CD4-positive, alpha-beta T cell treated with Interferon alpha-2 for 1 hour (primary cell): ENCODE measurements at regions not wholly inside any gene's neighbourhood (a gene's known extent, or its start where the extent isn't known, plus 50 kb on each side); places are given as distances from the start of the nearest gene placed in this dataset.
"Not testable (repeated sequence)": the region's sequence is repeated elsewhere in the genome, so short reads cannot be mapped to it uniquely, and the experiment has no call there.

Experiments used
- DNase-seq, 2 donors: peaks; one replicate each; pipeline ENCODE4 v3.0.0-alpha.2; 2020 to 2022

- DNase-seq: no peak
Observed at GRCh38 chr2:134041877-134042276, 212.0 kb upstream of the MGAT5 start.

DNA sequence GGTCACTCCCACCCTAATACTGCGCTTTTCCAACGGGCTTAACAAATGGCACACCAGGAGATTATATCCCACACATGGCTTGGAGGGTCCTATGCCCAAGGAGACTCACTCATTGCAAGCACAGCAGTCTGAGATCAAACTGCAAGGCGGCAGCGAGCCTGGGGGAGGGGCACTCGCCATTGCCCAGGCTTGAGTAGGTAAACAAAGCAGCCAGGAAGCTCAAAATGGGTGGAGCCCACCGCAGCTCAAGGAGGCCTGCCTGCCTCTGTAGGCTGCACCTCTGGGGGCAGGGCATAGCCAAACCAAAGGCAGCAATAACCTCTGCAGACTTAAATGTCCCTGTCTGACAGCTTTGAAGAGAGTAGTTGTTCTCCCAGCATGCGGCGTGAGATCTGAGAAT lies 210.8 kb upstream of the MGAT5 start:
- DNase-seq: not testable (repeated sequence)

DNA sequence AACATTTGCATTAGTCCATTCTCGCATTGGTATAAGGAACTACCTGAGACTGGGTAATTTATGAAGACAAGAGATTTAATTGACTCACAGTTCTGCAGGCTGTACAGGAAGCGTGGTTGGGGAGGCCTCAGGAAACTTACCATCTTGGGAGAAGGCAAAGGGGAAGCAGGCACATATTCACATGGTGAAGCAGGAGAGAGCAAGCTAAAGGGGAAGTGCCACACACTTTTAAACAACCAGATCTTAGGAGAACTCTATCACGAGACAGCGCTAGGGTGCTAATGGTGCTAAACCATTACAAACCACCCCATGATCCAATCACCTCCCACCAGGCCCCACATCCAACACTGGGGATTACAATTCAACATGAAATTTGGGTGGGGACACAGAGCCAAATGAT lies 201.7 kb upstream of the MGAT5 start:
- DNase-seq: no peak

DNA sequence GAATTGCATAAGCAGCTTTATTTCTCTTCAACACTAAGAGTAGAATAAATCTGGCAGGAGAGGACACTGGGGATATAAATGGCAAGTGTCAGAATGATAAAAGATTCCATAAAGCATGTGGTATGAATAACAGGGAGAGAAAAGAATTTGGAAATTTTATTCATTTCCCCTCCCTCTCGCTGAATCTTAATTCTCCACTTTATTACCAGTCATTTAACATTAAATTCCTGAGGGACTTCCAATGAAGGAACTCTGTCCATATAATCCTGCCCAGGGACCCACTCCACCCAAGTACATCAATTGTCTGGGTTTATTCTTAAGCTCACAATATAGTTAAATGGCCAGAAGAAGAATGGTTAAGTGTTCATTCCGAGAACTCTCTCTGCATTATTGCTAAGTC lies 197.7 kb upstream of the MGAT5 start:
- no peak for DNase-seq

GRCh38 chr2:134061066-134061465 lies 192.8 kb upstream of the MGAT5 start:
- DNase-seq: peak in 1 of 2 donors; percentile 41

DNA sequence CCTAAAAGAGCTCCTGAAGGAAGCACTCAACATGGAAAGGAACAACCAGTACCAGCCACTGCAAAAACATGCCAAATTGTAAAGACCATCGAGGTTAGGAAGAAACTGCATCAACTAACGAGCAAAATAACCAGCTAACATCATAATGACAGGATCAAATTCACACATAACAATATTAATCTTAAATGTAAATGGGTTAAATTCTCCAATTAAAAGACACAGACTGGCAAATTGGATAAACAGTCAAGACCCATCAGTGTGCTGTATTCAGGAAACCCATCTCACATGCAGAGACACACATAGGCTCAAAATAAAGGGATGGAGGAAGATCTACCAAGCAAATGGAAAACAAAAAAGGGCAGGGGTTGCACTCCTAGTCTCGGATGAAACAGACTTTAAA lies 191.6 kb upstream of the MGAT5 start:
- not testable (repeated sequence) for DNase-seq

DNA sequence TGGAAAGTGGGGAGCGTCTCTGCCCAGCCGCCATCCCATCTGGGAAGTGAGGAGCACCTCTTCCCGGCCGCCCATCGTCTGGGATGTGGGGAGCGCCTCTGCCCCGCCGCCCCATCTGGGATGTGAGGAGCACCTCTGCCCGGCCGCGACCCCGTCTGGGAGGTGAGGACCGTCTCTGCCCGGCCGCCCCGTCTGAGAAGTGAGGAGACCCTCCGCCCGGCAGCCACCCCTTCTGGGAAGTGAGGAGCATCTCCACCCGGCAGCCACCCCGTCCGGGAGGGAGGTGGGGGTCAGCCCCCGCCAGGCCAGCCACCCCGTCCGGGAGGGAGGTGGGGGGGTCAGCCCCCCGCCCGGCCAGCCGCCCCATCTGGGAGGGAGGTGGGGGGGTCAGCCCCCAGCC lies 190.0 kb upstream of the MGAT5 start:
- DNase-seq: not testable (repeated sequence)

- no peak for DNase-seq
Observed at GRCh38 chr2:134070281-134070741, 183.6 kb upstream of the MGAT5 start.

DNA sequence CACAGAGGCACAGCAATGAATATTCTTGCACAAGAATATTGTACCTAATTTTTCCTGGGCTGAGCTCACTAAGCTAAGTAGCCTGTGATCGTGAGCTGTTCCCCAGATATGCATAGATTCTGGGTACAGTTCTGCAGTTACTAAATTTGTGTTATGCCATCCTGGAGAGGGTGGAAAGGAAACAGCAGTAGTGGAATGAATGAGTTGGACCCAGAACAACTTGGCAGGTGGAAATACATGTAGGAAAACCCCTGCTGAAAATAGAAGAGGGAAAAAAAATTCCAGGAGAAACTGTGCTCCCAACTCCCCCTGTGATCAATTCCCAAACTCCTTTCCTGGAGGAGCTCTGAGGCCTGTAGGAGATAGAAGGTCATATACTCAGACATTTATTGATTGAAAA lies 181.5 kb upstream of the MGAT5 start:
- DNase-seq: no peak

DNA sequence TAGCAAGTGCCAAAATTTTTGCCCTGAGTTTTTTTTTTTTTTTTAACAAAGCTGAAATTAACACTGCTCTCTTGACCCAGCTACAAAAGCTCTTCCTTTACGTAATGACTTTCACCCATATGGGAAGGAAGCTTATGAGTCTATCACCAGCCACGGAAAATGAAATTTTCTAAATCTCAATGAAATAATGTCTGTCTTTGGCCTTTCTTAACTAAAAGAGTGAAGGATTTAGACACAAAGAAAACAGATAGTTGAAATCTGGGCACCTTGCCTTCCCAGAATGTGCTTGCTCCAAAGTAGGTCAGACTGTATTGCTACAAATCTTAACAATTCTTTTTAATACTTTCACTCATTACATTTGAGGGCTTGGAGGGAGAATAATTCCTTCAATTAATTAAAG lies 180.8 kb upstream of the MGAT5 start:
- DNase-seq: no peak

DNA sequence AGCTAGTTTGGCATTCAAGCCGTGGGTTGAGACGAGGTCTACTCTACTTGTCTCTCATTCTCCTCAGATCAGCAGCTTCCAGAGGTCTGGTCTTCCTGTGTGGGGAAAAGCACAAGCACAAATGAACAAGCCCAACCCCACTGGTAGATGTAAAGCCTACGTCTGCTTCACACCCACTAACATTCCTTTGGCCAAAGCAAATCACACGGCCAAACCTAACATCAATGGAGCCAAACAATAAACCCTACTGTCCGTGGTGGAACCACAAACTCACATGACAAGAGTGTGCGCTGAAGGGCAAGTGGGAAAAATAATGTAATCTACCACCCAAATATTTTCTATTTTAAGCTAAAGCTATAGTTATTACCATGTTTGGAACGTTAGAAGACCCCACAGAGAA lies 179.3 kb upstream of the MGAT5 start:
- no peak for DNase-seq

DNA sequence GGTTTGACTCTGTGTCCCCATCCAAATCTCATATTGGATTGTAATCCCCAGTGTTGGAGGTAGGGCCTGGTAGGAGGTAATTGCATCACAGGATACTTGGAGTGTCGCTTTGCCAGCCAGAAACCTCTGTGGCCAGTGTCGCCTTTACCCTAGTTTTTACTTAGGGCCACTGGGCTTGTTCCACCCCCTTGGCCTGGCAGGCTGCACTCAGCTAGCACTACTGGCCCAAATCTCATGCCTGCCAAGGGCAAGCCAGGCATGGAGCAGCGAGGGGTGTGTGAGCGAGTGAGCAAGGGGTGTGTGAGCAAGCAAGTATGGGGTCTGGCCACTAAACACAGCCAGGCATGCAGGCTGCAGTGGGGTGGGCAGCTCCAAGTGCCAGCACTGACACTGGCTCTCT lies 178.7 kb upstream of the MGAT5 start:
- no peak for DNase-seq

DNA sequence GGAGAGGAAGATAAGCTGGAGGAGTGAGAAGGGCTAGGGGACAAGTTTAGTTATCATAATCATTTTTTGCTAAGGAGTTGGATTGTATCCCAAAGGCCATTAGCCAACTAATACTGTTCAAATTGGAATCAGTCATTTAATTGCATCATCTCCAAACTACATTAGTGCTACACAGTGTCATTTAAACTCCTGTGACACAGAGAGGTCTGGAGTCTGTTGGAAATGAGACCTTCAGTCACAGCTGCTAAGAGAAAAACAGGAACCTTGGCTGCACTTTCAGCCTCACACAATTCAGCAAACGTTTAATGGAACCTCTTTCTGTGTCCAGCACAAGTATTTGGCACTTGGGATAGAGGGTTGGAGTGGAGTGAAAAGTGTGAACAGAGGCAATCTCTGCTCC lies 175.5 kb upstream of the MGAT5 start:
- DNase-seq: no peak

GRCh38 chr2:134079373-134079772 lies 174.5 kb upstream of the MGAT5 start:
- DNase-seq: no peak

DNA sequence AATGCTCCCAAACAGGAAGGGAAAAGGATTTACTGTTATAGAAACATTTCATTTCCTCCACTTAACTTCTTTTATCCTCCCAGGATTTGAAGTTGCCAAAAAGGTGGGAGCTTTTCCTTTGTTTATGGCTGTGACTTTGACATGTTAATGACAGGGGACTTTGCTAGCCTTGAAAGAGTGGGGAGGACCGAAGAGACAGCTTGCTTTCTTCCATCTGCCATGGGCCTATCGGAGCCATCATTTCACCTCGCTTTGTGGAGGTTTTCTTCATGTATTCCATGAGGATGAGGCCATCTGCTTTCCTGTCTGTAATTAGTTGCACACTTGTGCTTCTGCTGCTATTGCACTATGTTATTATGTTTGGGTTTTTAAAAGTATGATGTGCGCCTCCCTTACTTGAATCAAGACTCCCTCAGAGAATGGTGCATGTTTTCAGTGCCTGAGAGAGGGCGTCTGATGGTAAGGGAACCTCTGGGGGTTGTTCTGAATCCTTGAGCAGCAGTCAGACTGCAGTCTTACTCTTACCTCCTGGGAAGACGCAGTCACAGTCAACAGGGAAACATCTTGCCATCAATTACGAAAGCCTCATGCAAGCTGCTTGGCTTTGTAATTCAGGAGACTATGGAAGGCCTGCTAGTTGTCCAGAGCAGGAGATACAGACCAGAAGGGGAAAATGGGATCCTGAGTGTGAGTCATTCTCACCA lies 173.3 kb upstream of the MGAT5 start:
- no peak for DNase-seq

DNA sequence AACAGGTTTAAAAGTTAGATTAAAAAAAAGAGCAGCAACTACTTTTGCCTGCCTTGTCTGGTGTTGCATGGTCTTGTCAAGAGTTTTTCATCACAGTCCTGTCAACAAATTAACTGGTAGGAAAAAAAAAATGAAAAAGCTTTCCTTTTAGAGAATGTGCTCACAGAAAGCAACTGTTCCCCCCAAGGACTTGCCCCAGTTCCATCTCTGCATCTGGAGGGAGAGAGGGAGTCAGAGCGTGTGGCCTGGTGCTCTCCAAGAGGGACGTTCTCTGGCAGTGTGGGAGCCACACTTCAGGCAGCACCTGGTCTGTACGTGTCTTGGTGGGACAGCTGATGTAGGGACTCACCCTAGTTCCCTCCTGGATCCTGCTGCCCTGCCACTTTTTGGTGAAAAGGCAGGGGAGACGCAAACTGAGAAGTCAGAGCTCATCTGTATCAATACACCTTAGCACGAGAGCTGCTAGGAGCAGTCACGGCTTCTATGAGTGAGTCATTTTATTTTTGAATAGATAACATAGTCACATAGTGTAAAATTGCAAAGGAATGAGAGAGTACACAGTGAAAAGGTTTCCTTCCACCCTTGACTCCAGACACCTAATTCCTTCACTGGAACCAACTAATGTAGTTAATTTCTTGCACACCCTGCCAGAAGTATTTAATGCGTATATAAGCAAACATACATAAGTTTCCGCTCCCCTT lies 172.5 kb upstream of the MGAT5 start:
- no peak for DNase-seq

DNA sequence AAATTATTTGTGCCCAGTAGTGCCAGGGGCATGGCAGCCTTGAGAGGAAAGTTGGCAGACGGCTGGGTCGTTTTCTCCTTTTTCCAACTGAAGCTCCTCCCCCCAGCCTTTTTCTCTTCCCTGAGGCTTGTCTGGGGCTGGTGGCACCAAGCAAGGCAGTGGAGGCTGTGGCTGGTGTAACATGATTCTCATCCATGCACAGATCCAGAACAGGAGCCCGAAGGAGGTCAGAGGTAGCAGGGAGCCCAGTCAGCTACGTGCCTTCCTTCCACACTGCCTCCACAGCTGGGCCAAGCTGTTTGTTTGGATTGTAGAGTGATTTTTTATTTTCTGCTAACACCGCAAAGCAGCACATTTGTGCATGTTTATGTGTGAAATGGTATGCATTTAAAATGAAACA lies 170.3 kb upstream of the MGAT5 start:
- no peak for DNase-seq

GRCh38 chr2:134086594-134087219 lies 167.2 kb upstream of the MGAT5 start:
- DNase-seq: no peak

- no peak for DNase-seq
Observed at GRCh38 chr2:134087371-134087921, 166.4 kb upstream of the MGAT5 start.

GRCh38 chr2:134089454-134089853 lies 164.4 kb upstream of the MGAT5 start:
- no peak for DNase-seq

DNA sequence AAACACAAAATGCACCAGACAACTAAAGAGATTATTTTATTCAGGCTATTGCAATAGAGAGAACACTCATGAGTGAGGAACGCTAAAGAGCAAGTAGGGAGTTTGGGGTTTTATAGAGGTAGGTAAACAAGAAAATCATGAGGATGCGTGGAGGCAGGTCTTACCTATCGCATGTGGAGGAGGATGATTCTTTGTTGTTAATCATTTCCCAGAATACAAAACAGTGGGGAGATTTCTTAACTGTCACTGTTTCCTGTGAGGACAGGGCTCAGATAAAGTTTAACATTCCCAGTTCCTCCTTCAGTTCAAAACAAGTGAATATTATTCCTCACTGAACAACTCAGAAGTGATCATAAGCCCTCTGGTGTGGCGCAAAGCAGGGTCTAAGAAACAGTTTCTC lies 156.1 kb upstream of the MGAT5 start:
- DNase-seq: no peak

GRCh38 chr2:134098321-134098720 lies 155.6 kb upstream of the MGAT5 start:
- no peak for DNase-seq

GRCh38 chr2:134099273-134099672 lies 154.6 kb upstream of the MGAT5 start:
- DNase-seq: no peak

DNA sequence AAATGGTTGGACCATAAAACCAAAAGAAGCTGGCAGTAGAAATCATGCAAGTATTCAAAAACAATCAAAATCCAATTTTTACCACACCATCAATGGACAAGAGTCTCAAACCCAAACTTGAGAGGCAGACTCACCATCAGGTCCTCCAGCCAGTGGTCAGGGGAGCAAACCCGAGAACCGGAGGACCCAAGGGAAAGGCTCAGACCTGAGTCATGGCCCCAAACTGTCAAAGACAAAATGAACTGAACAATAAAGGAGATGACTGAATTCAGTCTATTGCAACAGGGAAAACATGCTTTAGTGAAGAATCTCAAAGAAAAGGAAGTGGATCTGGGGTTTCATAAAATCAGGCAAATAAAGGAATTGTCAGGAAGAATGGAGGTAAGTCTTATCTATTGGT lies 150.7 kb upstream of the MGAT5 start:
- DNase-seq: no peak
